ENCODE measurements at regions not wholly inside any gene's neighbourhood (a gene's known extent, or its start where the extent isn't known, plus 50 kb on each side); places are given as distances from the start of the nearest gene placed in this dataset.

GRCh38 chr2:217706095-217706494, 296.7 kb downstream of the TNS1 start:
- Histone ChIP-seq H3K4me3 (ENCODE audit: low read depth in 1 of 2, low read length in 2 of 2) (no peak overlapping the region), H3K4me1 (ENCODE audit: insufficient read depth, low read length) (peaks cover 9% of the 10 kb centered on the region), H3K27me3 (ENCODE audit: control insufficient read depth in 1 of 2, insufficient read depth in 2 of 2, low read length in 2 of 2) (no peaks in the 10 kb centered on the region), H3K27ac (ENCODE audit: low read depth, low read length) (no peak overlapping the region), H3K36me3 (ENCODE audit: insufficient read depth, low read length) (no peaks in the 10 kb centered on the region), H3K9me3 (ENCODE audit: low read length) (no peaks in the 10 kb centered on the region), H3K9ac (ENCODE audit: low read length) (no peak overlapping the region)

- H3K4me1 ChIP-seq (ENCODE audit: insufficient read depth, low read length), result peaks cover 9% of the 10 kb centered on the region
- no peak overlapping the region for H3K27ac ChIP-seq (ENCODE audit: low read depth, low read length)
These were observed 297.3 kb downstream of the TNS1 start for GRCh38 chr2:217705461-217705860.

GRCh38 chr2:217703999-217704398, 298.8 kb downstream of the TNS1 start:
- Histone ChIP-seq H3K27me3 (ENCODE audit: control insufficient read depth in 1 of 2, insufficient read depth in 2 of 2, low read length in 2 of 2) (no peaks in the 10 kb centered on the region), H3K9me3 (ENCODE audit: low read length) (no peaks in the 10 kb centered on the region), H3K27ac (ENCODE audit: low read depth, low read length) (no peak overlapping the region), H3K9ac (ENCODE audit: low read length) (no peak overlapping the region), H3K36me3 (ENCODE audit: insufficient read depth, low read length) (no peaks in the 10 kb centered on the region), H3K4me1 (ENCODE audit: insufficient read depth, low read length) (peaks cover 9% of the 10 kb centered on the region), H3K4me3 (ENCODE audit: low read depth in 1 of 2, low read length in 2 of 2) (no peak overlapping the region)

More at GRCh38 chr2:217705461-217705860, 297.3 kb downstream of the TNS1 start:
- no peaks in the 10 kb centered on the region for H3K36me3 ChIP-seq (ENCODE audit: insufficient read depth, low read length)
- no peaks in the 10 kb centered on the region for H3K27me3 ChIP-seq (ENCODE audit: control insufficient read depth in 1 of 2, insufficient read depth in 2 of 2, low read length in 2 of 2)
- no peak overlapping the region for H3K9ac ChIP-seq (ENCODE audit: low read length)
- H3K4me3 ChIP-seq (ENCODE audit: low read depth in 1 of 2, low read length in 2 of 2), result no peak overlapping the region
- H3K9me3 ChIP-seq (ENCODE audit: low read length), result no peaks in the 10 kb centered on the region

- H3K27ac ChIP-seq (ENCODE audit: low read depth, low read length), result no peak overlapping the region
These were observed 299.7 kb downstream of the TNS1 start for GRCh38 chr2:217703102-217703501.

DNA sequence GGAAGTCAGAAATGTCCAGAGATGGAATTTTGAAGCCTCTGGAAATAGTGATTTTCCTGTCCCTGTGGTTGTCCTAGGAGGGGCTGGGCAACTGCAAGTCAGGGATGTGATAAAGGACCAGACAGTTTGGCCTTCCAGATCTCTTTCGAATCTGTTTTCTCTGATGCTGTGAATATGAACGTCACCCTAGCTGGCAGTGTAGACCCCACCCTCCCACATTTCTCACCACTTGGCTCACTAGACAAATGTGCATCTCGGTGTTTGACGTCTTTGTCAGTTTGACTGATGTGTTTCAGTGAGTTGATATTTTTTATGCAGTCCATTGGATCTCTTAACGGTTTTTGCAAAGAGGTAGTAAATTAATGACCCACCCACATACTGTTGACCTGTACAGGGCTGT, 301.2 kb downstream of the TNS1 start:
- no peak overlapping the region for H3K4me3 ChIP-seq (ENCODE audit: low read depth in 1 of 2, low read length in 2 of 2)
- H3K9me3 ChIP-seq (ENCODE audit: low read length), result no peaks in the 10 kb centered on the region
- H3K36me3 ChIP-seq (ENCODE audit: insufficient read depth, low read length), result no peaks in the 10 kb centered on the region
- no peak overlapping the region for H3K9ac ChIP-seq (ENCODE audit: low read length)
- H3K4me1 ChIP-seq (ENCODE audit: insufficient read depth, low read length), result peaks cover 5% of the 10 kb centered on the region
- no peaks in the 10 kb centered on the region for H3K27me3 ChIP-seq (ENCODE audit: control insufficient read depth in 1 of 2, insufficient read depth in 2 of 2, low read length in 2 of 2)
- no peak overlapping the region for H3K27ac ChIP-seq (ENCODE audit: low read depth, low read length)

More at GRCh38 chr2:217703102-217703501, 299.7 kb downstream of the TNS1 start:
- H3K9ac ChIP-seq (ENCODE audit: low read length), result no peak overlapping the region
- H3K9me3 ChIP-seq (ENCODE audit: low read length), result no peaks in the 10 kb centered on the region
- H3K36me3 ChIP-seq (ENCODE audit: insufficient read depth, low read length), result no peaks in the 10 kb centered on the region
- H3K27me3 ChIP-seq (ENCODE audit: control insufficient read depth in 1 of 2, insufficient read depth in 2 of 2, low read length in 2 of 2), result no peaks in the 10 kb centered on the region
- peaks cover 14% of the 10 kb centered on the region for H3K4me1 ChIP-seq (ENCODE audit: insufficient read depth, low read length)
- H3K4me3 ChIP-seq (ENCODE audit: low read depth in 1 of 2, low read length in 2 of 2), result no peak overlapping the region

DNA sequence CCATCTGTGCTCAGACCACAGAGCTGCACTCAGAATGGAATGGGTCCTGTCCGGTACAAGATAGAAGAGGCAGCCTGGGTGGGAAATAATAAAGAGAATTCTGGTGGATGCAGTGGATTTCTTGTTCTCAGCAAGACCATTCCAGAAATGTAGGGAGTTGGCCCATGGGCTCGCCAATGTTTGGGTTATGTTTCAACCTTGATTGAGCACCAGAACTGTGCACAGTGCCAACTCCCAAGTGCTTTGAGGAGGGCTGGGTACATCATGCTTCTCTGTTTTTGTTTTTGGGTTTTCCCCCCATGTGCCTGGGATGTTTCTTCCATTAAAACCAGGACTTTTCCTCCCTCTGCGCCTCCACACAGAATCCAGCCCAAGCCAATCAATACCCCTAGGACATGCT, 304.1 kb downstream of the TNS1 start:
- no peak overlapping the region for H3K4me3 ChIP-seq (ENCODE audit: low read depth in 1 of 2, low read length in 2 of 2)
- H3K4me1 ChIP-seq (ENCODE audit: insufficient read depth, low read length), result peaks cover 5% of the 10 kb centered on the region
- H3K27me3 ChIP-seq (ENCODE audit: control insufficient read depth in 1 of 2, insufficient read depth in 2 of 2, low read length in 2 of 2), result no peaks in the 10 kb centered on the region
- no peaks in the 10 kb centered on the region for H3K9me3 ChIP-seq (ENCODE audit: low read length)
- H3K27ac ChIP-seq (ENCODE audit: low read depth, low read length), result no peak overlapping the region
- no peak overlapping the region for H3K9ac ChIP-seq (ENCODE audit: low read length)
- H3K36me3 ChIP-seq (ENCODE audit: insufficient read depth, low read length), result no peaks in the 10 kb centered on the region

DNA sequence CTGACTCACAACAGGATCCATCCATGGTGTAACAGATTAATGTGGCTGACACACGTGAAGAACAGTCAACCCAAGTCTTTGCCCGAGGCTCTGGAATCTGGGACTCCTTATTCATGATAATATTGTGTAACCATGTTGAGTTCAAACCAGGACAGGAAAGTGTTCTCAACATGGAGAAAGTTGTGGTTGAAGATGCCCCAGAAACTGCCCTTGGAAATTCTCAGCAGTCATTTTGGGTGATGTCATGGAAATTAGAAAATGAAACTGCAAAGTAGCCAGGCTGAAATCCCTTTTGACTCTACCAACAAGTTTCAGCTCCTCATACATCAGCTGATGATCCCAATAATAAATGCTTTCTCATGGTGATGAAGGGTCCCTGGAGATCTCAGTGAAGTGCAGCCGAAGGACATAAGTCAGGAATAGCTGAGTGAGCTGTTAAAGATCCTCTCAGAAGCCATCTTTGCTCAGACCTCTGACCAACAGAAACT, 307.7 kb downstream of the TNS1 start:
- Histone ChIP-seq H3K4me3 (ENCODE audit: low read depth in 1 of 2, low read length in 2 of 2) (no peak overlapping the region), H3K27ac (ENCODE audit: low read depth, low read length) (no peak overlapping the region), H3K4me1 (ENCODE audit: insufficient read depth, low read length) (peaks cover 12% of the 10 kb centered on the region), H3K9ac (ENCODE audit: low read length) (no peak overlapping the region), H3K9me3 (ENCODE audit: low read length) (no peaks in the 10 kb centered on the region), H3K36me3 (ENCODE audit: insufficient read depth, low read length) (no peaks in the 10 kb centered on the region), H3K27me3 (ENCODE audit: control insufficient read depth in 1 of 2, insufficient read depth in 2 of 2, low read length in 2 of 2) (no peaks in the 10 kb centered on the region)

- no peak overlapping the region for H3K9ac ChIP-seq (ENCODE audit: low read length)
- H3K27ac ChIP-seq (ENCODE audit: low read depth, low read length), result no peak overlapping the region
- H3K27me3 ChIP-seq (ENCODE audit: control insufficient read depth in 1 of 2, insufficient read depth in 2 of 2, low read length in 2 of 2), result no peaks in the 10 kb centered on the region
- H3K36me3 ChIP-seq (ENCODE audit: insufficient read depth, low read length), result no peaks in the 10 kb centered on the region
- H3K9me3 ChIP-seq (ENCODE audit: low read length), result no peaks in the 10 kb centered on the region
- peaks cover 12% of the 10 kb centered on the region for H3K4me1 ChIP-seq (ENCODE audit: insufficient read depth, low read length)
- no peak overlapping the region for H3K4me3 ChIP-seq (ENCODE audit: low read depth in 1 of 2, low read length in 2 of 2)
These were observed 308.5 kb downstream of the TNS1 start for GRCh38 chr2:217694291-217694690.

GRCh38 chr2:217693363-217693762, 309.4 kb downstream of the TNS1 start:
- Histone ChIP-seq H3K4me1 (ENCODE audit: insufficient read depth, low read length) (peaks cover 7% of the 10 kb centered on the region), H3K27ac (ENCODE audit: low read depth, low read length) (no peak overlapping the region), H3K4me3 (ENCODE audit: low read depth in 1 of 2, low read length in 2 of 2) (no peak overlapping the region), H3K36me3 (ENCODE audit: insufficient read depth, low read length) (no peaks in the 10 kb centered on the region), H3K9ac (ENCODE audit: low read length) (no peak overlapping the region), H3K27me3 (ENCODE audit: control insufficient read depth in 1 of 2, insufficient read depth in 2 of 2, low read length in 2 of 2) (no peaks in the 10 kb centered on the region), H3K9me3 (ENCODE audit: low read length) (no peaks in the 10 kb centered on the region)

- H3K9ac ChIP-seq (ENCODE audit: low read length), result no peak overlapping the region
- no peak overlapping the region for H3K27ac ChIP-seq (ENCODE audit: low read depth, low read length)
- no peak overlapping the region for H3K4me3 ChIP-seq (ENCODE audit: low read depth in 1 of 2, low read length in 2 of 2)
- peaks cover 7% of the 10 kb centered on the region for H3K4me1 ChIP-seq (ENCODE audit: insufficient read depth, low read length)
- H3K36me3 ChIP-seq (ENCODE audit: insufficient read depth, low read length), result no peaks in the 10 kb centered on the region
- no peaks in the 10 kb centered on the region for H3K9me3 ChIP-seq (ENCODE audit: low read length)
- H3K27me3 ChIP-seq (ENCODE audit: control insufficient read depth in 1 of 2, insufficient read depth in 2 of 2, low read length in 2 of 2), result no peaks in the 10 kb centered on the region
These were observed 310.7 kb downstream of the TNS1 start for GRCh38 chr2:217691920-217692666.

- Histone ChIP-seq H3K4me1 (ENCODE audit: insufficient read depth, low read length) (peaks cover 7% of the 10 kb centered on the region), H3K27ac (ENCODE audit: low read depth, low read length) (no peak overlapping the region), H3K27me3 (ENCODE audit: control insufficient read depth in 1 of 2, insufficient read depth in 2 of 2, low read length in 2 of 2) (no peaks in the 10 kb centered on the region), H3K9me3 (ENCODE audit: low read length) (no peaks in the 10 kb centered on the region), H3K4me3 (ENCODE audit: low read depth in 1 of 2, low read length in 2 of 2) (no peak overlapping the region), H3K36me3 (ENCODE audit: insufficient read depth, low read length) (no peaks in the 10 kb centered on the region), H3K9ac (ENCODE audit: low read length) (no peak overlapping the region)
These were observed 311.3 kb downstream of the TNS1 start for GRCh38 chr2:217691516-217691915.

GRCh38 chr2:217689053-217689452, 313.7 kb downstream of the TNS1 start:
- Histone ChIP-seq H3K27me3 (ENCODE audit: control insufficient read depth in 1 of 2, insufficient read depth in 2 of 2, low read length in 2 of 2) (no peaks in the 10 kb centered on the region), H3K4me1 (ENCODE audit: insufficient read depth, low read length) (peaks cover 7% of the 10 kb centered on the region), H3K9me3 (ENCODE audit: low read length) (no peaks in the 10 kb centered on the region), H3K9ac (ENCODE audit: low read length) (no peak overlapping the region), H3K36me3 (ENCODE audit: insufficient read depth, low read length) (no peaks in the 10 kb centered on the region), H3K27ac (ENCODE audit: low read depth, low read length) (no peak overlapping the region), H3K4me3 (ENCODE audit: low read depth in 1 of 2, low read length in 2 of 2) (no peak overlapping the region)

Data from muscle layer of colon (tissue), 2 donors.